ENCODE measurements at regions not wholly inside any gene's neighbourhood (a gene's known extent, or its start where the extent isn't known, plus 50 kb on each side); places are given as distances from the start of the nearest gene placed in this dataset.
"Not testable (repeated sequence)": the region's sequence is repeated elsewhere in the genome, so short reads cannot be mapped to it uniquely, and the experiment has no call there.

DNA sequence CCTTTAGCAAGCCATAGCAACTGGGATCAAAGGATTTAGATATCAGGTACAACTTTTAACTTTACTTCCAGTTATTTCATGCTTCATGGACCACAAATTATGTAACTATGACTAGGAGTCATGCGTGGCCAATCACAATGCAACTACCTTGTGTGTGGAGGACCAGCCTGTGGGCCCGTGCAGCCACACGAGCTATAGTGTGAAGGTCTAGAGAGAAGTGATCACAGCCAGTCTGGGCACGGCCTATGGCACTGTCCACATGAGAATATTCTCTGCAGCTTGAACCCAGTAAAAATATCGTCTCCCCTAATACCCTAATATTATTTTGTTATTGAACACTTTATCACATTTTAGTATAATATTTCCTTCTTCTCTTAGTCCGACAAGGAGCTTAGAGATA is 464.9 kb upstream of the MIR17HG start:
- TF ChIP-seq, protein P1, sequence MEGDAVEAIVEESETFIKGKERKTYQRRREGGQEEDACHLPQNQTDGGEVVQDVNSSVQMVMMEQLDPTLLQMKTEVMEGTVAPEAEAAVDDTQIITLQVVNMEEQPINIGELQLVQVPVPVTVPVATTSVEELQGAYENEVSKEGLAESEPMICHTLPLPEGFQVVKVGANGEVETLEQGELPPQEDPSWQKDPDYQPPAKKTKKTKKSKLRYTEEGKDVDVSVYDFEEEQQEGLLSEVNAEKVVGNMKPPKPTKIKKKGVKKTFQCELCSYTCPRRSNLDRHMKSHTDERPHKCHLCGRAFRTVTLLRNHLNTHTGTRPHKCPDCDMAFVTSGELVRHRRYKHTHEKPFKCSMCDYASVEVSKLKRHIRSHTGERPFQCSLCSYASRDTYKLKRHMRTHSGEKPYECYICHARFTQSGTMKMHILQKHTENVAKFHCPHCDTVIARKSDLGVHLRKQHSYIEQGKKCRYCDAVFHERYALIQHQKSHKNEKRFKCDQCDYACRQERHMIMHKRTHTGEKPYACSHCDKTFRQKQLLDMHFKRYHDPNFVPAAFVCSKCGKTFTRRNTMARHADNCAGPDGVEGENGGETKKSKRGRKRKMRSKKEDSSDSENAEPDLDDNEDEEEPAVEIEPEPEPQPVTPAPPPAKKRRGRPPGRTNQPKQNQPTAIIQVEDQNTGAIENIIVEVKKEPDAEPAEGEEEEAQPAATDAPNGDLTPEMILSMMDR (IDR thresholded peaks at IDR 0.05; ENCODE audit: low read length, missing control alignments) = no peak
- H3K4me3 ChIP-seq (replicated peaks; ENCODE audit: low read depth, low read length) = no peak overlapping the region
- no peak for DNase-seq (ENCODE audit: low read depth)

DNA sequence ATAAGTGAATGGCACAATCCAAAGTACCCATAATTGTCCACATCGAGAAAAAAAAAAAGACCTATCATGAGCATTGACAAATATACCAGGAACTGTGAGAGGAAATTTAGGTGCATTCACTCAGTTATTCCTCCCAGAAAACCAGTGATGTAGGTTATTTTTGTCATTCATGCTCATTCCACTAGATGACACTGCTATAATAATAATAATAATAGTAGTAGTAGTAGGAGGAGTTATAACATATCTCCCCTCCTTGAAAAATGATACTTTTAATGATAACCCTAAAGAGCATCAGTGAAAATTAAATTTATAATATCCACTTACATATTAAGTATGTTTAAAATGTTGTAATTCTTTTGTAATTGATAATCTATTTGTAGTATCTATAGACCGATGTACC is 463.9 kb upstream of the MIR17HG start:
- no peak for DNase-seq (ENCODE audit: low read depth)
- TF ChIP-seq, protein P1 (IDR thresholded peaks at IDR 0.05; ENCODE audit: low read length, missing control alignments) = no peak

DNA sequence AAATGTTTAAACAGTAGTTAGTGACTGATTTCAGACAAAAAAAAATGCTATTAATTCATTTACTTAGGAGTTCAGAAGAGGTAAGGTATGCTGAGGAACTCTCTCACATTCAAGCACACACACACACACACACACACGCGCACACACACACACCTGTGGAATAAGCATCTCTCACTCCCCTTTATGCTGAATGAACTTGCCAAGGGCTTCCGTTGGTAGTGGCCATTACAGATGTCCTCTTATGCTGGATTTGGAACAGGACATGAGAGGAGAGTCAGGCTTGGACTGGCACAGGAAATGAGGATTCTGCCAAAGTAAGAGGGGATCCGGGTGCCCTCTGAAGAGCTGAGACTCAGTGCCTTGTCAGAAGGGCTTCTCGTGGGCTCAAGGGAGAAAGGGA is 463.4 kb upstream of the MIR17HG start:
- DNase-seq (ENCODE audit: low read depth) = no peak
- TF ChIP-seq, protein P1 (IDR thresholded peaks at IDR 0.05; ENCODE audit: low read length, missing control alignments) = no peak
- no peak overlapping the region for H3K4me3 ChIP-seq (replicated peaks; ENCODE audit: low read depth, low read length)

More for the DNA sequence above, 463.9 kb upstream of the MIR17HG start:
- H3K4me3 ChIP-seq (replicated peaks; ENCODE audit: low read depth, low read length) = no peak overlapping the region

DNA sequence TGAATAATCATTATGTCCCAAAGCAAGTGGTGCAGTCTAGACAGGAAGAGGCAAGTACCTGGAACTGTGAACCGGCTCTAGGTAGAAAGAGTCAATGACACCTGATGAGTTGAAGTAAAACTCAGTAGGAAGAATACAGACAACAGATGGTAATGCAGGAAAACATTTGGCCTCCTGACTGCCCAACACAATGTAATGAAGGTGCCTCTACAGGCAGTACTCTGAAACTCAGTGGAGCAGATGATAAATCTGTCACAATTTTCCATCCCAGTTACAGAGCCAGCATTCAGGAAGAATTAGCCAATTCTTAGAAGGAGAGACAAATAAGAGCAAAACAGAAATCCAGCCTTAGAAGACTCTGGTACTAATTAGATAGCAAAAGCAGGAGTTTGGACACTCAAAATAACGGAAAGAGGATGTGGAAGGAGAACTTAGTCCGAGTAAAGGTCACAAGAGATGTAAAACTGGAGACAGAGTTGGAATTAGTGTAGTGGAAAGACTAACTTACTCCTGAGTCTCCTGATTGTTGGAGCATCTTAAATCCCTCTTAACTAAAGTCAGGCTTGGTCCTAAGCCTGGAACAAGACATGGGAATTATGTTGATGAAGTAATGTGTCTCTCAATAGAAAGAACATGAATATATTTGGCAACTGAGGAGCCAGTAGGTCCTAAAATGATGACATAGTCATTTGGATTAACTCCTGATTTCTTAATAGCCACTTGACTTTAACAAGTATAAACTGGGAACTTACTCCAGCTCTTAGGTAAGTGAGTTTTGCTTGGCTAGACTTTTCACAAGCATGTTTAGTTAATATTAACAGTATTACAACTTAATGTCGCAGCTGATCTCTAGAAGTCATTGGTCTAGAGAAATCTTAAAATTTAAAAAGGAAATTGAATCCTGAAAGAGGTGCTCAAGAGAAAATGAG is 457.3 kb upstream of the MIR17HG start:
- H3K4me3 ChIP-seq (replicated peaks; ENCODE audit: low read depth, low read length) = no peak overlapping the region
- TF ChIP-seq, protein P1 (IDR thresholded peaks at IDR 0.05; ENCODE audit: low read length, missing control alignments) = no peak
- DNase-seq (ENCODE audit: low read depth) = no peak

DNA sequence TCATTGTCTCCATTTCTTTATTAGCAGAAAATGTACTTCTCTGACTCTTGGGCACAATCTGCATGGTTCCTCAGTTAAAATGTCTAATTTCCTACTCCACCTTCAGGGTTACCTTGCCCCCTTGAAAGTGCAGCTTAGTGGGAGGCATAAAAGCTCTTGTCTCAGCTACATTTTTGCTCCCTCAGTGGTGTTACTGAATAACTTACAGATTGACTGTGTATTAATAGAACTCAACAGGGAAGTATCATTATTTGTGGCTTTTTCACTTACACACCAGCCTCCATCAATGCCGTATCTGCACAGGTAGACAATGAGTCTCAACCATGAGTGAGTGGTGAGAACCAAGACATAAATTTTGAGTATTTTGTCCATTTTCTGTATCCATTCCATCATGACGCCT is 456.2 kb upstream of the MIR17HG start:
- DNase-seq (ENCODE audit: low read depth) = no peak
- TF ChIP-seq, protein P1 (IDR thresholded peaks at IDR 0.05; ENCODE audit: low read length, missing control alignments) = no peak

DNA sequence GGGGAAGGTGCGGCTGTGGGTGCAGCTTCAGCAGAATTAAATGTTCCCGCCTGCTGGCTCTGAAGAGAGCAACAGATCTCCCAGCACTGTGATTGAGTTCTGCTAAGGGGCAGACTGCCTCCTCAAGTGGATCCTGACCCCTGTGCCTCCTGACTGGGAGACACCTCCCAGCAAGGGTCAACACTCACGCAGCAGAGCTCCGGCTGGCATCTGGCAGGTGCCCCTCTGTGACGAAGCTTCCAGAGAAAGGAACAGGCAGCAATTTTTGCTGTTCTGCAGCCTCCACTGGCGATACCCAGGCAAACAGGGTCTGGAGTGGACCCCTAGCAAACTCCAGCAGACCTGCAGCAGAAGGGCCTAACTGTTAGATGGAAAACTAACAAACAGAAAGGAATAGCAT is 454.3 kb upstream of the MIR17HG start:
- not testable (repeated sequence) for DNase-seq (ENCODE audit: low read depth); H3K4me3 ChIP-seq (replicated peaks; ENCODE audit: low read depth, low read length)

More for the DNA sequence above, 456.2 kb upstream of the MIR17HG start:
- H3K4me3 ChIP-seq (replicated peaks; ENCODE audit: low read depth, low read length) = no peak overlapping the region

DNA sequence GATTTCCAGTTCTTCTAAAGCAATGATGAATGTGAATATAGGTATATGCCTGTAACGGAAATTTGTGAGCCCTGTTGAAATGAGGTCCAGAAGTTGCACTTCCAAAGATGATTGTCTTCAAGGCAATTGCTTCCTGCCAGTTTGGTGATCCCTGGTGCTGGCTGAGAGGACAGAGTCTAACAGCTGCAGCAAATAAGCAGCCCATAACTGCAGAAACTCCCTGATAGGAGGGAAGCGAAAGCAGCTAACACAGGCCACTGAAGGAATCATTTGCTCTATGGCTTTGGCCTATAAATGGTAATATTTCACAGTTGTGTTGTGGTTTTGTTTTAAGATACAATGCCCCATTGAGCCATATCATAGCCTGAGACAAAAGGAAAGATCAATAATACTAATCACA is 451.5 kb upstream of the MIR17HG start:
- DNase-seq (ENCODE audit: low read depth) = no peak
- H3K4me3 ChIP-seq (replicated peaks; ENCODE audit: low read depth, low read length) = no peak overlapping the region
- TF ChIP-seq, protein P1 (IDR thresholded peaks at IDR 0.05; ENCODE audit: low read length, missing control alignments) = no peak
